Stomach (tissue), 4 donors: ENCODE measurements at regions not wholly inside any gene's neighbourhood (a gene's known extent, or its start where the extent isn't known, plus 50 kb on each side); places are given as distances from the start of the nearest gene placed in this dataset.

Source experiments
- CTCF ChIP-seq, 7 experiments: fragments of 450-650 bp in 4 of 7; fragments of 200-600 bp in 3 of 7; sonication (generic) in 3 of 7; IDR thresholded peaks; one replicate each; pipeline ENCODE4 v1.5.1; 2016 to 2019; ENCODE audit warnings: antibody characterized with exemption in 7 of 7, control low read depth in 2 of 7, mild to moderate bottlenecking in 1 of 7
- EP300 ChIP-seq: sonication (generic); formaldehyde crosslinking; IDR thresholded peaks from one replicate; pipeline ENCODE4 v1.6.1; 2017; ENCODE audit warnings: antibody characterized with exemption
- POLR2A ChIP-seq, 4 donors: fragments of 450-650 bp; IDR thresholded peaks; one replicate each; pipeline ENCODE4 v1.6.1; 2016; ENCODE audit warnings: antibody characterized with exemption in 4 of 4, control low read depth in 2 of 4, mild to moderate bottlenecking in 1 of 4, moderate library complexity in 1 of 4
- POLR2AphosphoS5 ChIP-seq, 3 donors: sonication (generic); formaldehyde crosslinking; IDR thresholded peaks; one replicate each; pipeline ENCODE4 v1.6.1; 2016; ENCODE audit warnings: antibody characterized with exemption in 3 of 3

- no peak for TF ChIP-seq POLR2AphosphoS5 (IDR thresholded peaks at IDR 0.05)
- no peak for TF ChIP-seq CTCF (IDR thresholded peaks at IDR 0.05)
- no peak for TF ChIP-seq POLR2A (IDR thresholded peaks at IDR 0.05)
- TF ChIP-seq EP300: no peak
These were observed 1106.8 kb upstream of the LRRTM3 start for GRCh38 chr10:65818990-65819389.
